Activated naive CD8-positive, alpha-beta T cell treated with anti-CD3 and anti-CD28 coated beads, Interleukin-2, amount 10 ng/mL, durations not matched to agents 7 days and 5 days (primary cell): ENCODE measurements at regions not wholly inside any gene's neighbourhood (a gene's known extent, or its start where the extent isn't known, plus 50 kb on each side); places are given as distances from the start of the nearest gene placed in this dataset.
"Not testable (repeated sequence)": the region's sequence is repeated elsewhere in the genome, so short reads cannot be mapped to it uniquely, and the experiment has no call there.

Experiments used
- ATAC-seq: fragments of 150-1000 bp; cut with Tn5 transposase; one replicate; pipeline ENCODE4 v1.10.0; 2021; ENCODE audit warnings: low read depth, moderate library complexity
- POLR2A ChIA-PET: fragments of 350-600 bp; sonication (Branson Sonifier 250); formaldehyde crosslinking; loops from one replicate; lab custom pipeline; 2021; ENCODE audit warnings: antibody characterized with exemption; lab: Charles Lee
- DNase-seq: peaks from one replicate; pipeline ENCODE4 v3.0.0; 2021
- H3K27ac Mint-ChIP-seq: one replicate; pipeline ENCODE4 v1.8.0; 2022; ENCODE audit warnings: mild to moderate bottlenecking, mixed read lengths
- H3K27me3 Mint-ChIP-seq: one replicate; pipeline ENCODE4 v1.8.0; 2022; ENCODE audit warnings: mild to moderate bottlenecking, moderate library complexity, mixed read lengths
- H3K36me3 Mint-ChIP-seq: one replicate; pipeline ENCODE4 v1.8.0; 2021; ENCODE audit warnings: mild to moderate bottlenecking, mixed read lengths
- H3K4me1 Mint-ChIP-seq: one replicate; pipeline ENCODE4 v1.8.0; 2021; ENCODE audit warnings: mixed read lengths
- H3K4me3 Mint-ChIP-seq: one replicate; pipeline ENCODE4 v1.8.0; 2022; ENCODE audit warnings: mild to moderate bottlenecking, moderate library complexity, mixed read lengths
- H3K9me3 Mint-ChIP-seq: one replicate; pipeline ENCODE4 v1.8.0; 2021; ENCODE audit warnings: mixed read lengths

DNA sequence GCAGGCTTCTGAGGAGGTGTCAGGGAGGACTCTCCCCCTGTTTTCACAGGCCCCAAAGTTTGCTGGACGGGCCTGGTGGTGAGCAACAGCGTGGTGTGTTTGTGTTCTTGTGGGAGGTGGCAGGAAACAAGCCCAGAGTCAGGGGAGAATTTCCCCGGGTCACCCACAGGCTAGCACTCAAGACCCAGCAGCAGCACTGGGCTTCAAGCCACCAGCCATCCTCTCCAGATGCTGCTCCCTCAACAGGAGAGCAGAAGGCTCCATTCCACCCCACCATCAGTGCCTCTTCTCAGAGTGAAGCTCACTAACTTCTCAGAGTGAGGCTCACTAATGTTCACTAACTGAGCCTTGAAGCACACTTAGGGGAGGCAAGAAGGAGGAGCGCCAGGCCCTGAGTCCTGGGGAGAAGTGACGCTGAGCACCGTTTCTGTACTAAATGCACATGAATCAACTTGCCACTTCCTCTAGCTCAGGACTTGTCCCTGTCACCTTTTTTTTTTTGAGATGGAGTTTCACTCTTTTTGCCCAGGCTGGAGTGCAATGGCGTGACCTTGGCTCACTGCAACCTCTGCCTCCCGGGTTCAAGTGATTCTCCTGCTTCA is 182.2 kb downstream of the NRN1 start:
- ATAC-seq (peak; percentile 95), DNase-seq (peak; percentile 51)
- Mint-ChIP-seq H3K4me1 (peaks cover 25% of the 10 kb centered on the region), H3K27ac (peak overlapping the region; percentile 87), H3K4me3 (peak overlapping the region; percentile 25)
- not testable (repeated sequence) for H3K9me3 Mint-ChIP-seq, H3K27me3 Mint-ChIP-seq, H3K36me3 Mint-ChIP-seq
- POLR2A ChIA-PET: interaction anchor here (0.9 to 1.9 kb wide), 4 partner anchors 8 to 184 kb away, joined by 4 to 8 read pairs (median 4); no protein-coding TSS in a partner anchor
